ENCODE measurements at regions not wholly inside any gene's neighbourhood (a gene's known extent, or its start where the extent isn't known, plus 50 kb on each side); places are given as distances from the start of the nearest gene placed in this dataset.

DNA sequence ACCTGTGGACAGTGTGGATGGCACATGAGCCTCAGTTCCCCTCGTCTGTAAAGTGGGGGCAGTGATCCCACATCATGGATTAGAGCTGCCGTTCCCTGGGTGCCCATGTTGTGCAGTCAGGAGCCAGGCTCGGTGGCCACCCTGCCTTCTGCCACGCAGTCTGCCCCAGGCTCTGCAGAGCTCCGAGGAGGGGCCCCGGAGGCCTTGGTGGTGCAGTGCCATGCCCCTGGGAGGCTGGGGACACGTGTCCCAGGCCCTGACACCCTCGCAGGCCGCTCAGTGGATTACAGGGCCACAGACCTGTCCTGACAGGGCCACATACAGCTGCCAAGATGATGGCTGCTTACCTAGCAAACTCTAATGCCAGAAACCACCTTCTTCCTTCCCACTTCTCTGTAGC is 59.7 kb upstream of the ZNF469 start:
- no peak for TF ChIP-seq MAFK (IDR thresholded peaks at IDR 0.05; ENCODE audit: partially characterized antibody)
- TF ChIP-seq CTCF (IDR thresholded peaks at IDR 0.05), result no peak
- TF ChIP-seq, protein P1, sequence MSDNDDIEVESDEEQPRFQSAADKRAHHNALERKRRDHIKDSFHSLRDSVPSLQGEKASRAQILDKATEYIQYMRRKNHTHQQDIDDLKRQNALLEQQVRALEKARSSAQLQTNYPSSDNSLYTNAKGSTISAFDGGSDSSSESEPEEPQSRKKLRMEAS (IDR thresholded peaks at IDR 0.05), result no peak
- TF ChIP-seq POLR2A (IDR thresholded peaks at IDR 0.05; ENCODE audit: low read length), result no peak
- TF ChIP-seq BCL3 (IDR thresholded peaks at IDR 0.05), result no peak
- TF ChIP-seq REST (IDR thresholded peaks at IDR 0.05), result no peak
- TF ChIP-seq RFX5 (IDR thresholded peaks at IDR 0.05), result no peak
- no peak for TF ChIP-seq CBX2 (IDR thresholded peaks at IDR 0.05; ENCODE audit: borderline replicate concordance, low read depth)
- TF ChIP-seq JUNB (IDR thresholded peaks at IDR 0.05), result no peak
